ENCODE measurements at regions not wholly inside any gene's neighbourhood (a gene's known extent, or its start where the extent isn't known, plus 50 kb on each side); places are given as distances from the start of the nearest gene placed in this dataset.
A peak's percentile ranks its signal among the peaks of the same experiment; 100 is the strongest.
"Not testable (repeated sequence)": the region's sequence is repeated elsewhere in the genome, so short reads cannot be mapped to it uniquely, and the experiment has no call there.

- H4K20me1 ChIP-seq (ENCODE audit: insufficient read depth), result no peaks in the 10 kb centered on the region
- H3K27ac ChIP-seq, result peak overlapping the region; percentile 91
- no peak overlapping the region for H3K4me3 ChIP-seq
- no peak for DNase-seq
- ChIA-PET CTCF (interaction anchor here (0.6 kb wide), 1 partner anchor 285 kb away, joined by 3 read pairs; no protein-coding TSS in a partner anchor), POLR2A (ENCODE audit: unreplicated experiment) (interaction anchor here (0.6 kb wide), 1 partner anchor 106 kb away, joined by 3 read pairs; no protein-coding TSS in a partner anchor)
- H3F3A ChIP-seq (ENCODE audit: insufficient read depth, low read depth), result peaks cover 18% of the 10 kb centered on the region
- no peaks in the 10 kb centered on the region for H3K27me3 ChIP-seq (ENCODE audit: insufficient read depth, low read depth)
- TF ChIP-seq, protein P1, sequence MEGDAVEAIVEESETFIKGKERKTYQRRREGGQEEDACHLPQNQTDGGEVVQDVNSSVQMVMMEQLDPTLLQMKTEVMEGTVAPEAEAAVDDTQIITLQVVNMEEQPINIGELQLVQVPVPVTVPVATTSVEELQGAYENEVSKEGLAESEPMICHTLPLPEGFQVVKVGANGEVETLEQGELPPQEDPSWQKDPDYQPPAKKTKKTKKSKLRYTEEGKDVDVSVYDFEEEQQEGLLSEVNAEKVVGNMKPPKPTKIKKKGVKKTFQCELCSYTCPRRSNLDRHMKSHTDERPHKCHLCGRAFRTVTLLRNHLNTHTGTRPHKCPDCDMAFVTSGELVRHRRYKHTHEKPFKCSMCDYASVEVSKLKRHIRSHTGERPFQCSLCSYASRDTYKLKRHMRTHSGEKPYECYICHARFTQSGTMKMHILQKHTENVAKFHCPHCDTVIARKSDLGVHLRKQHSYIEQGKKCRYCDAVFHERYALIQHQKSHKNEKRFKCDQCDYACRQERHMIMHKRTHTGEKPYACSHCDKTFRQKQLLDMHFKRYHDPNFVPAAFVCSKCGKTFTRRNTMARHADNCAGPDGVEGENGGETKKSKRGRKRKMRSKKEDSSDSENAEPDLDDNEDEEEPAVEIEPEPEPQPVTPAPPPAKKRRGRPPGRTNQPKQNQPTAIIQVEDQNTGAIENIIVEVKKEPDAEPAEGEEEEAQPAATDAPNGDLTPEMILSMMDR (conservative IDR thresholded peaks at IDR 0.05), result no peak
- TF ChIP-seq EZH2 (IDR thresholded peaks at IDR 0.05; ENCODE audit: low read depth), result no peak
- H3K9me3 ChIP-seq (ENCODE audit: insufficient read depth, low read depth), result peaks cover 25% of the 10 kb centered on the region
- peak overlapping the region; percentile 32 for H3K4me2 ChIP-seq
- no peaks in the 10 kb centered on the region for H3K79me2 ChIP-seq (ENCODE audit: low read depth)
- no peak overlapping the region for H2AFZ ChIP-seq
- no peaks in the 10 kb centered on the region for H3K9me2 ChIP-seq (ENCODE audit: insufficient read depth)
- TSS peak; percentile 54 for BruUV-seq (replicated peaks)
- intact Hi-C loops (cut with micrococcal nuclease; ENCODE audit: unreplicated experiment), result loop anchor here (1.0 to 10.0 kb wide), 4 partner anchors 117 to 293 kb away; partner anchors contain the start of genes BET1 and TFPI2
- H3K36me3 ChIP-seq (ENCODE audit: low read depth), result no peaks in the 10 kb centered on the region
- peaks cover 24% of the 10 kb centered on the region for H3K4me1 ChIP-seq (replicated peaks; ENCODE audit: insufficient read depth)
Measured at GRCh38 chr7:94183891-94184290, 179.7 kb upstream of the BET1 start.

DNA sequence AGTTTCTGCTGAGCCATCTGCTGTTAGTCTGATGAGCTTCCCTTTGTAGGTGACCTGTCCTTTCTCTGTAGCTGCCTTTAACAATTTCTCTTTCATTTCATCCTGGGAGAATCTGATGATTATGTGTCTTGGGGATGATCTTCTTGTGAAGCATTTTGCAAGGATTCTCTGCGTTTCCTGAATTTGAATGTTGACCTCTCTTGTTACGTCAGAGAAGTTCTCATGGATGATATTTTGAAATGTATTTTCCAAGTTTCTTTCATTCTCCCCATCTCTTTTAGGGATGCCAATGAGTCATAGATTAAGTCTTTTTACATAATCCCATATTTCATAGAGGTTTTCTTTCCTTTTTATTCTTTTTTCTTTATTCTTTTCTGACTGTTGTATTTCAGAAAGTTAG lies 184.2 kb upstream of the BET1 start:
- H3K4me3 ChIP-seq, result no peak overlapping the region
- peaks cover 13% of the 10 kb centered on the region for H3K4me1 ChIP-seq (replicated peaks; ENCODE audit: insufficient read depth)
- no peaks in the 10 kb centered on the region for H3K79me2 ChIP-seq (ENCODE audit: low read depth)
- CTCF ChIA-PET, result no interaction called here
- no peak for DNase-seq
- TF ChIP-seq, protein P1 (conservative IDR thresholded peaks at IDR 0.05), result no peak
- TF ChIP-seq EZH2 (IDR thresholded peaks at IDR 0.05; ENCODE audit: low read depth), result no peak
- no TSS peak for BruUV-seq (replicated peaks)
- H2AFZ ChIP-seq, result no peak overlapping the region
- POLR2A ChIA-PET (ENCODE audit: unreplicated experiment), result interaction anchor here (0.6 kb wide), 1 partner anchor 166 kb away, joined by 3 read pairs; no protein-coding TSS in a partner anchor
- H3F3A ChIP-seq (ENCODE audit: insufficient read depth, low read depth), result peaks cover 8% of the 10 kb centered on the region; the same call in 1 of the 2 replicates
- H3K9me2 ChIP-seq (ENCODE audit: insufficient read depth), result peaks cover 6% of the 10 kb centered on the region; the same call in 1 of the 2 replicates
- no peaks in the 10 kb centered on the region for H3K27me3 ChIP-seq (ENCODE audit: insufficient read depth, low read depth)
- H3K4me2 ChIP-seq, result no peak overlapping the region
- no peak overlapping the region for H3K27ac ChIP-seq
- no peaks in the 10 kb centered on the region for H4K20me1 ChIP-seq (ENCODE audit: insufficient read depth)
- H3K36me3 ChIP-seq (ENCODE audit: low read depth), result no peaks in the 10 kb centered on the region
- H3K9me3 ChIP-seq (ENCODE audit: insufficient read depth, low read depth), result peaks cover 22% of the 10 kb centered on the region; the same call in 1 of the 2 replicates
- intact Hi-C loops (cut with micrococcal nuclease; ENCODE audit: unreplicated experiment), result loop anchor here (10.0 kb wide), 1 partner anchor 184 kb away; the partner anchor contains the start of gene BET1

GRCh38 chr7:94190599-94191061 lies 186.5 kb upstream of the BET1 start:
- no peaks in the 10 kb centered on the region; the same call in 1 of the 2 replicates for H3F3A ChIP-seq (ENCODE audit: insufficient read depth, low read depth)
- no peaks in the 10 kb centered on the region for H3K79me2 ChIP-seq (ENCODE audit: low read depth)
- no peaks in the 10 kb centered on the region for H3K36me3 ChIP-seq (ENCODE audit: low read depth)
- H4K20me1 ChIP-seq (ENCODE audit: insufficient read depth), result no peaks in the 10 kb centered on the region
- no peaks in the 10 kb centered on the region for H3K27me3 ChIP-seq (ENCODE audit: insufficient read depth, low read depth)
- H3K9me2 ChIP-seq (ENCODE audit: insufficient read depth), result peaks cover 6% of the 10 kb centered on the region; the same call in 1 of the 2 replicates
- H3K4me1 ChIP-seq (replicated peaks; ENCODE audit: insufficient read depth), result 0 out of 2 replicates have a peak, but pooled peaks cover 3% of the 10 kb centered on the region
- intact Hi-C loops (cut with micrococcal nuclease; ENCODE audit: unreplicated experiment), result no loop called here
- peak in 1 of 2 experiments; percentile 53 for DNase-seq
- no TSS peak for BruUV-seq (replicated peaks)
- no peak overlapping the region for H3K27ac ChIP-seq
- CTCF ChIA-PET, result no interaction called here
- TF ChIP-seq EZH2 (IDR thresholded peaks at IDR 0.05; ENCODE audit: low read depth), result no peak
- TF ChIP-seq, protein P1 (conservative IDR thresholded peaks at IDR 0.05), result no peak
- H2AFZ ChIP-seq, result no peak overlapping the region
- 0 out of 2 replicates have a peak, but pooled peaks cover 4% of the 10 kb centered on the region for H3K9me3 ChIP-seq (ENCODE audit: insufficient read depth, low read depth)
- no peak overlapping the region for H3K4me2 ChIP-seq
- H3K4me3 ChIP-seq, result no peak overlapping the region
- POLR2A ChIA-PET (ENCODE audit: unreplicated experiment), result no interaction called here

DNA sequence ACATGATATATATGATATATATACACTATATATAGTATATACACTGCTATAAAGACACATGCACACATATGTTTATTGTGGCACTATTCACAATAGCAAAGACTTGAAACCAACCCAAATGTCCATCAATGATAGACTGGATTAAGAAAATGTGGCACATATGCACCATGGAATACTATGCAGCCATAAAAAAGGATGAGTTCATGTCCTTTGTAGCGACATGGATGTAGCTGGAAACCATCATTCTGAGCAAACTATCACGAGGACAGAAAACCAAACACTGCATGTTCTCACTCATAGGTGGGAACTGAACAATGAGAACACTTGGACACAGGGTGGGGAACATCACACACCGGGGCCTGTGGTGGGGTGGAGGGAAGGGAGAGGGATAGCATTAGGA lies 190.3 kb upstream of the BET1 start:
- DNase-seq; H2AFZ ChIP-seq; H3K36me3 ChIP-seq (ENCODE audit: low read depth); CTCF ChIA-PET; H3F3A ChIP-seq (ENCODE audit: insufficient read depth, low read depth); H3K79me2 ChIP-seq (ENCODE audit: low read depth); H3K4me2 ChIP-seq; H3K27ac ChIP-seq; H4K20me1 ChIP-seq (ENCODE audit: insufficient read depth); H3K27me3 ChIP-seq (ENCODE audit: insufficient read depth, low read depth); H3K9me3 ChIP-seq (ENCODE audit: insufficient read depth, low read depth); intact Hi-C loops (cut with micrococcal nuclease; ENCODE audit: unreplicated experiment); H3K4me3 ChIP-seq; BruUV-seq (replicated peaks); H3K4me1 ChIP-seq (replicated peaks; ENCODE audit: insufficient read depth); H3K9me2 ChIP-seq (ENCODE audit: insufficient read depth): not testable (repeated sequence)
- POLR2A ChIA-PET (ENCODE audit: unreplicated experiment), result interaction anchor here (0.6 kb wide), 1 partner anchor 99 kb away, joined by 5 read pairs; no protein-coding TSS in a partner anchor
